HG03558 (cell line): ENCODE measurements at regions not wholly inside any gene's neighbourhood (a gene's known extent, or its start where the extent isn't known, plus 50 kb on each side); places are given as distances from the start of the nearest gene placed in this dataset.
"Not testable (repeated sequence)": the region's sequence is repeated elsewhere in the genome, so short reads cannot be mapped to it uniquely, and the experiment has no call there.

Experiments used
- ATAC-seq: cut with Tn5 transposase; IDR thresholded peaks from one replicate; pipeline ENCODE4 v1.9.1; 2021; ENCODE audit warnings: moderate number of reproducible peaks; ENCODE audit not compliant: unreplicated experiment; ENCODE audit errors: extremely low read depth

- not testable (repeated sequence) for ATAC-seq
Measured at GRCh38 chr18:14460364-14460763, 83.0 kb downstream of the POTEC start.

GRCh38 chr18:14459826-14460225 is 83.6 kb downstream of the POTEC start:
- not testable (repeated sequence) for ATAC-seq

- not testable (repeated sequence) for ATAC-seq
Measured at GRCh38 chr18:14458009-14458945, 85.1 kb downstream of the POTEC start.

- not testable (repeated sequence) for ATAC-seq
Measured at GRCh38 chr18:14450637-14451009, 92.8 kb downstream of the POTEC start.

- ATAC-seq, result not testable (repeated sequence)
Measured at GRCh38 chr18:14449995-14450636, 93.3 kb downstream of the POTEC start.

- not testable (repeated sequence) for ATAC-seq
Measured at GRCh38 chr18:14449062-14449461, 94.3 kb downstream of the POTEC start.

- not testable (repeated sequence) for ATAC-seq
Measured at GRCh38 chr18:14447715-14448114, 95.7 kb downstream of the POTEC start.

- ATAC-seq, result not testable (repeated sequence)
Measured at GRCh38 chr18:14435460-14435859, 107.9 kb downstream of the POTEC start.

- ATAC-seq, result not testable (repeated sequence)
Measured at GRCh38 chr18:14432371-14432770, 111.0 kb downstream of the POTEC start.

- ATAC-seq, result not testable (repeated sequence)
Measured at GRCh38 chr18:14431031-14431521, 112.3 kb downstream of the POTEC start.

GRCh38 chr18:14415806-14416205 is 127.6 kb downstream of the POTEC start:
- not testable (repeated sequence) for ATAC-seq

GRCh38 chr18:14415399-14415798 is 128.0 kb downstream of the POTEC start:
- ATAC-seq, result not testable (repeated sequence)

GRCh38 chr18:14395533-14395932 is 147.9 kb downstream of the POTEC start:
- ATAC-seq, result not testable (repeated sequence)

GRCh38 chr18:14393563-14394103 is 149.8 kb downstream of the POTEC start:
- ATAC-seq, result not testable (repeated sequence)

- not testable (repeated sequence) for ATAC-seq
Measured at GRCh38 chr18:14392604-14393003, 150.8 kb downstream of the POTEC start.

- not testable (repeated sequence) for ATAC-seq
Measured at GRCh38 chr18:14384961-14385360, 158.4 kb downstream of the POTEC start.

- ATAC-seq, result not testable (repeated sequence)
Measured at GRCh38 chr18:14382666-14383065, 160.7 kb downstream of the POTEC start.

- not testable (repeated sequence) for ATAC-seq
Measured at GRCh38 chr18:14379489-14379888, 163.9 kb downstream of the POTEC start.

GRCh38 chr18:14378376-14378775 is 165.0 kb downstream of the POTEC start:
- not testable (repeated sequence) for ATAC-seq

GRCh38 chr18:14361346-14361745 is 182.1 kb downstream of the POTEC start:
- ATAC-seq, result not testable (repeated sequence)
